ENCODE measurements at regions not wholly inside any gene's neighbourhood (a gene's known extent, or its start where the extent isn't known, plus 50 kb on each side); places are given as distances from the start of the nearest gene placed in this dataset.
A peak's percentile ranks its signal among the peaks of the same experiment; 100 is the strongest.

GRCh38 chr3:877001-877400 lies 215.8 kb upstream of the CNTN6 start:
- no peaks in the 10 kb centered on the region for H3K36me3 ChIP-seq
- no peaks in the 10 kb centered on the region for H3K9me3 ChIP-seq (ENCODE audit: severe bottlenecking)
- H3K4me3 ChIP-seq (ENCODE audit: low read depth, low read length): no peak overlapping the region
- H3K27me3 ChIP-seq (ENCODE audit: insufficient read depth, low read depth, severe bottlenecking): no peaks in the 10 kb centered on the region
- H3K27ac ChIP-seq: no peak overlapping the region
- TF ChIP-seq, protein P1, sequence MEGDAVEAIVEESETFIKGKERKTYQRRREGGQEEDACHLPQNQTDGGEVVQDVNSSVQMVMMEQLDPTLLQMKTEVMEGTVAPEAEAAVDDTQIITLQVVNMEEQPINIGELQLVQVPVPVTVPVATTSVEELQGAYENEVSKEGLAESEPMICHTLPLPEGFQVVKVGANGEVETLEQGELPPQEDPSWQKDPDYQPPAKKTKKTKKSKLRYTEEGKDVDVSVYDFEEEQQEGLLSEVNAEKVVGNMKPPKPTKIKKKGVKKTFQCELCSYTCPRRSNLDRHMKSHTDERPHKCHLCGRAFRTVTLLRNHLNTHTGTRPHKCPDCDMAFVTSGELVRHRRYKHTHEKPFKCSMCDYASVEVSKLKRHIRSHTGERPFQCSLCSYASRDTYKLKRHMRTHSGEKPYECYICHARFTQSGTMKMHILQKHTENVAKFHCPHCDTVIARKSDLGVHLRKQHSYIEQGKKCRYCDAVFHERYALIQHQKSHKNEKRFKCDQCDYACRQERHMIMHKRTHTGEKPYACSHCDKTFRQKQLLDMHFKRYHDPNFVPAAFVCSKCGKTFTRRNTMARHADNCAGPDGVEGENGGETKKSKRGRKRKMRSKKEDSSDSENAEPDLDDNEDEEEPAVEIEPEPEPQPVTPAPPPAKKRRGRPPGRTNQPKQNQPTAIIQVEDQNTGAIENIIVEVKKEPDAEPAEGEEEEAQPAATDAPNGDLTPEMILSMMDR (IDR thresholded peaks at IDR 0.05; ENCODE audit: low read depth, low read length): no peak
- no peak for DNase-seq

DNA sequence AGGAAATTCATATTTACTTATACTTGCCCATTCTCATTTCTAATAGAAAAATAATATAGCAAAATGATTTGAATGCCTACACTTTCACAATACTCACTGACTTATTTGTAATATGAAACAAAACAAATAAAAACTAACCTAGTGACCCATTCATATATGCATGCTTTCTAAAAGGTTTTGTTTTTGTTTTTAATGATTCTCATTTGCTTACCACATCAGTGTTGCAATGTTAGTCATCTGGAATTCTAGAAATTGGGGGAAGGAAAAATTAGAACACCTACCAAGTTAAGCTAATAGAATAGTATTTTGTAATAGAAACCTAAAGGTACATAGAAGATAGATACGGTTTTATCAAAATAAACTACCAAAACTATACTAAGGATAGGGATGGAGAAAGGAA lies 214.1 kb upstream of the CNTN6 start:
- Histone ChIP-seq H3K27me3 (ENCODE audit: insufficient read depth, low read depth, severe bottlenecking) (no peaks in the 10 kb centered on the region), H3K9me3 (ENCODE audit: severe bottlenecking) (no peaks in the 10 kb centered on the region), H3K27ac (no peak overlapping the region; the same call in 1 of the 2 replicates), H3K4me3 (ENCODE audit: low read depth, low read length) (no peak overlapping the region), H3K36me3 (no peaks in the 10 kb centered on the region)
- TF ChIP-seq, protein P1 (IDR thresholded peaks at IDR 0.05; ENCODE audit: low read depth, low read length): no peak
- DNase-seq: no peak

GRCh38 chr3:880371-880770 lies 212.5 kb upstream of the CNTN6 start:
- H3K36me3 ChIP-seq: no peaks in the 10 kb centered on the region
- no peaks in the 10 kb centered on the region for H3K27me3 ChIP-seq (ENCODE audit: insufficient read depth, low read depth, severe bottlenecking)
- no peak overlapping the region for H3K4me3 ChIP-seq (ENCODE audit: low read depth, low read length)
- no peaks in the 10 kb centered on the region for H3K9me3 ChIP-seq (ENCODE audit: severe bottlenecking)
- TF ChIP-seq, protein P1 (IDR thresholded peaks at IDR 0.05; ENCODE audit: low read depth, low read length): no peak
- peak; percentile 58 for DNase-seq
- peak overlapping the region; percentile 11; the same call in 1 of the 2 replicates for H3K27ac ChIP-seq

GRCh38 chr3:882533-882932 lies 210.3 kb upstream of the CNTN6 start:
- TF ChIP-seq, protein P1 (IDR thresholded peaks at IDR 0.05; ENCODE audit: low read depth, low read length): no peak
- Histone ChIP-seq H3K27ac (no peak overlapping the region), H3K36me3 (no peaks in the 10 kb centered on the region), H3K4me3 (ENCODE audit: low read depth, low read length) (no peak overlapping the region), H3K27me3 (ENCODE audit: insufficient read depth, low read depth, severe bottlenecking) (no peaks in the 10 kb centered on the region), H3K9me3 (ENCODE audit: severe bottlenecking) (no peaks in the 10 kb centered on the region)
- DNase-seq: no peak

DNA sequence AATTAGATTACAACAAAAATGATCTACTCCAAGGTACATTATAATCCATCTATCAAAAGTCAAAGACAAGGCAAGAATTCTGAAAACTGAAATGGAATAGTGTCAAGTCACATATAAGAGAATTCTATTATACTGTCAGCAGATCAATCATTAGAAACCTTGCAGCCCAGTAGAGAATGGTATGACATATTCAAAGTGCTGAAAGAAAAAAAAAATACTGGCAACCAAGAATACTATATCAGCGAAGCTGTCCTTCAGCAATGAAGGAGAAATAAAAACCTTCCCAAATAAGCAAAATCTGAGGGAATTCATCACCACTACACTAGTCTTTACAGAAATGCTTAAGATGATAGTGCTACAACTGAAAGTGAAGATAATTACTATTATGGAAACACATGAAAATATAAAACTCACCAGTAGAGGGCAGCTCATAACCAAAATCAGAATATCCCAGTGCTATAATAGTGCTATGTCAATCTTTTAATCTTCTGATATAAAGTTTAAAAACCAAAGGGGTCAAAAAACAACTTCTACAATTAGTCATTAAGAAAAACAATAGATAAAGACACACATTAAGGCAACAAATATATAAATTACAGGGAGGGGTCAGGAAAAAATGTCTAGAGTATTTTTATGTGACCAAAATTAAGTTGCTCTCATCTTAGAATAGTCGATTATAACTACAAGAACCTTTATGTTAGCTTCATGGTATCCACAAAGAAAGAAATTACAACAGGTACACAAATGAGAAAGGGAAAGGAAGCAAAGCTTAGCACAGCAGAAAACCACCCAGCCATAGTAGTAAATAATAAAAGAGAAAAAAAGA lies 190.7 kb upstream of the CNTN6 start:
- no peaks in the 10 kb centered on the region for H3K9me3 ChIP-seq (ENCODE audit: severe bottlenecking)
- TF ChIP-seq, protein P1 (IDR thresholded peaks at IDR 0.05; ENCODE audit: low read depth, low read length): no peak
- no peaks in the 10 kb centered on the region for H3K27me3 ChIP-seq (ENCODE audit: insufficient read depth, low read depth, severe bottlenecking)
- H3K27ac ChIP-seq: no peak overlapping the region
- no peaks in the 10 kb centered on the region for H3K36me3 ChIP-seq
- no peak for DNase-seq
- no peak overlapping the region for H3K4me3 ChIP-seq (ENCODE audit: low read depth, low read length)

DNA sequence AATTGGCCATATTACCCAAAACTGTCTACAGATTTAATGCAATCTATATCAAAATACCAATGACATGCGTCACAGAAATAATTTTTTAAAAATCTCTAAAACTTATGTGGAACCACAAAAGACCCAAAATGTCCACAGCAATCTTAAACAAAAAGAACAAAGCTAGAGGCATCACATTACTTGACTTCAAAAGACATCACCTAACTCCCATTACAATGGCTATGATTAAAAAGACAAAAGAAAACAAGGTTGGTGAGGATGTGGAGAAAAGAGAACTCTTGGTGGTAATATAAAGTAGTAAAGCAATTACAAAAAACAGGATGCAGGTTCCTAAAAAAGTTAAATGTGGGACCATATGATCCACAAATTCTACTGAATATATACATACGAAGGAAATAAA lies 187.6 kb upstream of the CNTN6 start:
- H3K36me3 ChIP-seq: no peaks in the 10 kb centered on the region
- TF ChIP-seq, protein P1 (IDR thresholded peaks at IDR 0.05; ENCODE audit: low read depth, low read length): no peak
- H3K9me3 ChIP-seq (ENCODE audit: severe bottlenecking): no peaks in the 10 kb centered on the region
- no peak overlapping the region for H3K27ac ChIP-seq
- no peaks in the 10 kb centered on the region for H3K27me3 ChIP-seq (ENCODE audit: insufficient read depth, low read depth, severe bottlenecking)
- no peak overlapping the region for H3K4me3 ChIP-seq (ENCODE audit: low read depth, low read length)
- no peak for DNase-seq
